ENCODE measurements at regions not wholly inside any gene's neighbourhood (a gene's known extent, or its start where the extent isn't known, plus 50 kb on each side); places are given as distances from the start of the nearest gene placed in this dataset.

DNA sequence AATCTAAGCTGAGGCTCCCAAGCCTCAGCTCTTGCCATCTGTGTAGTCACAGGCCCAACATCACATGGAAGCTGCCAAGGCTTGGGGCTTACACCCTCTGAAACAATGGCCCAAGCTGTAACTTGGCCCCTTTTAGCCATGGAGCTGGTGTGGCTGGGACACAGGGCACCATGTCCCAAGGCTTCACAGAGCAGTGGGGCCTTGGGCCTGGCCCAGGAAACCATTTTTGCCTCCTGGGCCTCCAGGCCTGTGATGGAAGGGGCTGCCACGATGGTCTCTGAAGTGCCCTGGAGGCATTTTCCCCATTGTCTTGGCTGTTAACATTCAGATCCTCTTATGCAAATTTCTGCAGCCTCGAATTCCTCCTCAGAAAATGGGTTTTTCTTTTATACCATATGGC is 952.3 kb upstream of the GOT2 start (continued):
- TF ChIP-seq IRF4 (IDR thresholded peaks at IDR 0.05; ENCODE audit: low read depth, low read length), result no peak
- no peak for TF ChIP-seq ZNF207 (IDR thresholded peaks at IDR 0.05; ENCODE audit: borderline replicate concordance)
- no peak for TF ChIP-seq POU2F2 (IDR thresholded peaks at IDR 0.05; ENCODE audit: borderline replicate concordance, low read depth, low read length)
- no peak for TF ChIP-seq TBL1XR1 (IDR thresholded peaks at IDR 0.05; ENCODE audit: low read depth, low read length)

DNA sequence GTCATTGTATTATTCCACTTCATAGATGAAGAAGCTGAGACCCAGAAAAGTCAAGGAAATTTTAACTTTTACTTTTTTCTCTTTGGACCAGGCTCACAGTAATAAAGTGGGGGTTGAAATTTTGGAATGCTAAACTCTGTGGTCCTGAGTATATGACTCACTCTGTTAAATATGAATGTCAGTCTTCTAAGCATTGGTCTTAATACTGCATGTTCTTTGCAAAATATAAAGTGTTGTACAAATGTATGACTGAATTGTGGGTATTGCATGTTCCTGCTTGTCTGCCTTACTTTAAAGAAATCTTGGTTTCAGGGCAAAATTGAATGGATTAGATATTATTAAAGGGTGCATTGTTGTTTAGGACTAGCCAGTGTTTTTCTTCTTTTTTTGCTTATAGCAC is 950.8 kb upstream of the GOT2 start:
- no peak for TF ChIP-seq RAD21 (IDR thresholded peaks at IDR 0.05; ENCODE audit: insufficient read depth, low read depth, low read length)
- no peak for TF ChIP-seq ZNF24 (IDR thresholded peaks at IDR 0.05)
- no peak for TF ChIP-seq STAT1 (conservative IDR thresholded peaks at IDR 0.05)
- no peak for TF ChIP-seq RAD51 (IDR thresholded peaks at IDR 0.05)
- no peak for TF ChIP-seq ZNF384 (IDR thresholded peaks at IDR 0.05; ENCODE audit: borderline replicate concordance, low read depth, low read length)
- in situ Hi-C loops (cut with MboI), result no loop called here

DNA sequence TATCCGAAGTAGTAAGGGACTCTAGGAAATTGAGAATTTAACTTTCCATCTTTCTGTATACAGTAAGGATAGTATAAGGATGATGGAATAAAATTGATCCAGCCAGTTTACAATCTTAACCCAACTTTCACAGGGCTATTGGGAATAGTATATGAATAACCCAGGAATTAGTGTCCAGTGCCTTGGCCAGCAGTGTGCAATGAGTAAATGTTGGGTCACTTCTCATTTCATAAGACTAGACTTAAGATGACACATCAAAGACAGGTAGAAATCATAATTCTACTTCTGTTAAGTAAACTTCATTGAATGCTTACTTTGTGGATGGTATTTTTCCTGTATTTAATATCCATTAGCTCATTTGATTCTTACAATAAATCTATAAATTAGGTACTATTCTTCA is 949.6 kb upstream of the GOT2 start:
- no peaks in the 10 kb centered on the region for H3K79me2 ChIP-seq (ENCODE audit: control insufficient read depth, insufficient read depth, low read length)
- BruUV-seq (replicated peaks), result no TSS peak
- H2AFZ ChIP-seq (ENCODE audit: control insufficient read depth, low read depth, low read length), result no peak overlapping the region
- no peak for ATAC-seq
- FAIRE-seq, result no peak
- H3K4me2 ChIP-seq (ENCODE audit: control insufficient read depth, insufficient read depth), result no peak overlapping the region
- H3K9ac ChIP-seq (ENCODE audit: control insufficient read depth, insufficient read depth, low read length), result no peak overlapping the region
- H3K4me1 ChIP-seq (ENCODE audit: control insufficient read depth, insufficient read depth, low read length), result no peaks in the 10 kb centered on the region
- H3K27ac ChIP-seq (ENCODE audit: control insufficient read depth, insufficient read depth), result no peak overlapping the region
- no peaks in the 10 kb centered on the region for H3K36me3 ChIP-seq (ENCODE audit: control insufficient read depth in 2 of 2, insufficient read depth in 2 of 2, low read length in 1 of 2)
- WGBS (ENCODE audit: insufficient coverage, insufficient replicate concordance, low lambda C conversion rate, missing lambda C conversion rate), result 0% methylated on average over 1 of the region's 1 CpG
- no peaks in the 10 kb centered on the region for H3K27me3 ChIP-seq (replicated peaks in 1 of 2; ENCODE audit: control insufficient read depth in 2 of 2, insufficient read depth in 2 of 2, low read length in 1 of 2)
- CTCF ChIA-PET, result no interaction called here
- no peak for DNase-seq (ENCODE audit: low read depth, low spot score)
- no peak overlapping the region for H3K4me3 ChIP-seq
- no peaks in the 10 kb centered on the region; the same call in 2 of the 3 replicates for H3K9me3 ChIP-seq (replicated peaks; ENCODE audit: control insufficient read depth, insufficient read depth, low read length)
- RAD21 ChIA-PET (ENCODE audit: unreplicated experiment), result no interaction called here
- SMC1A ChIA-PET (ENCODE audit: uncharacterized antibody, unreplicated experiment), result no interaction called here
- in situ Hi-C loops (cut with MboI) (no loop called here), intact Hi-C loops (cut with micrococcal nuclease; ENCODE audit: unreplicated experiment) (no loop called here)
- H4K20me1 ChIP-seq (ENCODE audit: control insufficient read depth, insufficient read depth), result no peaks in the 10 kb centered on the region
- POLR2A ChIA-PET, result no interaction called here
- TF ChIP-seq HDAC2 (IDR thresholded peaks at IDR 0.05) (no peak), MYC (IDR thresholded peaks at IDR 0.05; ENCODE audit: insufficient read depth, insufficient read length, insufficient replicate concordance, low read length, severe bottlenecking) (no peak), HCFC1 (IDR thresholded peaks at IDR 0.05; ENCODE audit: low read length) (no peak), STAT1 (conservative IDR thresholded peaks at IDR 0.05) (no peak), GABPA (IDR thresholded peaks at IDR 0.05; ENCODE audit: low read depth) (no peak), RAD21 (IDR thresholded peaks at IDR 0.05; ENCODE audit: insufficient read depth, low read depth, low read length) (no peak), CEBPB (IDR thresholded peaks at IDR 0.05; ENCODE audit: borderline replicate concordance in 1 of 2, low read depth in 2 of 2, low read length in 2 of 2) (no peak)
- TF ChIP-seq, protein P1, sequence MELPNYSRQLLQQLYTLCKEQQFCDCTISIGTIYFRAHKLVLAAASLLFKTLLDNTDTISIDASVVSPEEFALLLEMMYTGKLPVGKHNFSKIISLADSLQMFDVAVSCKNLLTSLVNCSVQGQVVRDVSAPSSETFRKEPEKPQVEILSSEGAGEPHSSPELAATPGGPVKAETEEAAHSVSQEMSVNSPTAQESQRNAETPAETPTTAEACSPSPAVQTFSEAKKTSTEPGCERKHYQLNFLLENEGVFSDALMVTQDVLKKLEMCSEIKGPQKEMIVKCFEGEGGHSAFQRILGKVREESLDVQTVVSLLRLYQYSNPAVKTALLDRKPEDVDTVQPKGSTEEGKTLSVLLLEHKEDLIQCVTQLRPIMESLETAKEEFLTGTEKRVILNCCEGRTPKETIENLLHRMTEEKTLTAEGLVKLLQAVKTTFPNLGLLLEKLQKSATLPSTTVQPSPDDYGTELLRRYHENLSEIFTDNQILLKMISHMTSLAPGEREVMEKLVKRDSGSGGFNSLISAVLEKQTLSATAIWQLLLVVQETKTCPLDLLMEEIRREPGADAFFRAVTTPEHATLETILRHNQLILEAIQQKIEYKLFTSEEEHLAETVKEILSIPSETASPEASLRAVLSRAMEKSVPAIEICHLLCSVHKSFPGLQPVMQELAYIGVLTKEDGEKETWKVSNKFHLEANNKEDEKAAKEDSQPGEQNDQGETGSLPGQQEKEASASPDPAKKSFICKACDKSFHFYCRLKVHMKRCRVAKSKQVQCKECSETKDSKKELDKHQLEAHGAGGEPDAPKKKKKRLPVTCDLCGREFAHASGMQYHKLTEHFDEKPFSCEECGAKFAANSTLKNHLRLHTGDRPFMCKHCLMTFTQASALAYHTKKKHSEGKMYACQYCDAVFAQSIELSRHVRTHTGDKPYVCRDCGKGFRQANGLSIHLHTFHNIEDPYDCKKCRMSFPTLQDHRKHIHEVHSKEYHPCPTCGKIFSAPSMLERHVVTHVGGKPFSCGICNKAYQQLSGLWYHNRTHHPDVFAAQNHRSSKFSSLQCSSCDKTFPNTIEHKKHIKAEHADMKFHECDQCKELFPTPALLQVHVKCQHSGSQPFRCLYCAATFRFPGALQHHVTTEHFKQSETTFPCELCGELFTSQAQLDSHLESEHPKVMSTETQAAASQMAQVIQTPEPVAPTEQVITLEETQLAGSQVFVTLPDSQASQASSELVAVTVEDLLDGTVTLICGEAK (IDR thresholded peaks at IDR 0.05; ENCODE audit: borderline replicate concordance), result no peak

More for the DNA sequence above, 950.8 kb upstream of the GOT2 start:
- POLR2A ChIA-PET, result no interaction called here
- H3K9ac ChIP-seq (ENCODE audit: control insufficient read depth, insufficient read depth, low read length), result no peak overlapping the region
- CTCF ChIA-PET, result no interaction called here
- H3K4me1 ChIP-seq (ENCODE audit: control insufficient read depth, insufficient read depth, low read length), result no peaks in the 10 kb centered on the region
- DNase-seq (ENCODE audit: low read depth, low spot score) (no peak), FAIRE-seq (no peak), ATAC-seq (no peak)
- SMC1A ChIA-PET (ENCODE audit: uncharacterized antibody, unreplicated experiment), result no interaction called here
- H3K27ac ChIP-seq (ENCODE audit: control insufficient read depth, insufficient read depth), result no peak overlapping the region
- H3K4me2 ChIP-seq (ENCODE audit: control insufficient read depth, insufficient read depth), result no peak overlapping the region
- H3K4me3 ChIP-seq, result no peak overlapping the region
- H4K20me1 ChIP-seq (ENCODE audit: control insufficient read depth, insufficient read depth), result no peaks in the 10 kb centered on the region
- BruUV-seq (replicated peaks), result no TSS peak
- intact Hi-C loops (cut with micrococcal nuclease; ENCODE audit: unreplicated experiment), result no loop called here
- no peaks in the 10 kb centered on the region for H3K27me3 ChIP-seq (replicated peaks in 1 of 2; ENCODE audit: control insufficient read depth in 2 of 2, insufficient read depth in 2 of 2, low read length in 1 of 2)
- no peak overlapping the region for H2AFZ ChIP-seq (ENCODE audit: control insufficient read depth, low read depth, low read length)
- H3K36me3 ChIP-seq (ENCODE audit: control insufficient read depth in 2 of 2, insufficient read depth in 2 of 2, low read length in 1 of 2), result no peaks in the 10 kb centered on the region
- RAD21 ChIA-PET (ENCODE audit: unreplicated experiment), result no interaction called here
- H3K79me2 ChIP-seq (ENCODE audit: control insufficient read depth, insufficient read depth, low read length), result no peaks in the 10 kb centered on the region
- H3K9me3 ChIP-seq (replicated peaks; ENCODE audit: control insufficient read depth, insufficient read depth, low read length), result no peaks in the 10 kb centered on the region; the same call in 2 of the 3 replicates
